Testis (tissue), 2 donors: ENCODE measurements at regions not wholly inside any gene's neighbourhood (a gene's known extent, or its start where the extent isn't known, plus 50 kb on each side); places are given as distances from the start of the nearest gene placed in this dataset.

Source experiments
- POLR2A ChIP-seq: fragments of 450-650 bp; IDR thresholded peaks from one replicate; pipeline ENCODE4 v1.6.1; 2017; ENCODE audit warnings: antibody characterized with exemption, mild to moderate bottlenecking, moderate library complexity
- TF ChIP-seq, protein P1 (sequence below), 3 experiments: fragments of 450-650 bp in 2 of 3; fragments of 200-600 bp in 1 of 3; sonication (generic) in 1 of 3; IDR thresholded peaks; one replicate each; pipeline ENCODE4 v1.5.1; 2016 to 2019; ENCODE audit warnings: antibody characterized with exemption in 3 of 3, mild to moderate bottlenecking in 2 of 3, moderate library complexity in 1 of 3

DNA sequence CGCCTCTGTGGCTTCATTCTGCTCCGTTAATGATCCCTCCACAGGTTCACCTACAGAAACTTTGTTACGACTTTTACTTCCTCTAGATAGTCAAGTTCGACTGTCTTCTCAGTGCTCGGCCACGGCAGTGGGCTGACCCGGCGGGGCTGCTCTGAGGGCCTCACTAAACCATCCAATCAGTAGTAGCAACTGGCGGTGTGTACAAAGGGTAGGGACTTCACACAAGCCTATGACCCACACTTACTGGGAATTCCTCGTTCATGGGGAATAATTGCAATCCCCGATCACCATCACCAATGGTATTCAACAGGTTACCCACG, 1959.2 kb upstream of the DEFB115 start:
- TF ChIP-seq POLR2A = no peak
- TF ChIP-seq, protein P1, sequence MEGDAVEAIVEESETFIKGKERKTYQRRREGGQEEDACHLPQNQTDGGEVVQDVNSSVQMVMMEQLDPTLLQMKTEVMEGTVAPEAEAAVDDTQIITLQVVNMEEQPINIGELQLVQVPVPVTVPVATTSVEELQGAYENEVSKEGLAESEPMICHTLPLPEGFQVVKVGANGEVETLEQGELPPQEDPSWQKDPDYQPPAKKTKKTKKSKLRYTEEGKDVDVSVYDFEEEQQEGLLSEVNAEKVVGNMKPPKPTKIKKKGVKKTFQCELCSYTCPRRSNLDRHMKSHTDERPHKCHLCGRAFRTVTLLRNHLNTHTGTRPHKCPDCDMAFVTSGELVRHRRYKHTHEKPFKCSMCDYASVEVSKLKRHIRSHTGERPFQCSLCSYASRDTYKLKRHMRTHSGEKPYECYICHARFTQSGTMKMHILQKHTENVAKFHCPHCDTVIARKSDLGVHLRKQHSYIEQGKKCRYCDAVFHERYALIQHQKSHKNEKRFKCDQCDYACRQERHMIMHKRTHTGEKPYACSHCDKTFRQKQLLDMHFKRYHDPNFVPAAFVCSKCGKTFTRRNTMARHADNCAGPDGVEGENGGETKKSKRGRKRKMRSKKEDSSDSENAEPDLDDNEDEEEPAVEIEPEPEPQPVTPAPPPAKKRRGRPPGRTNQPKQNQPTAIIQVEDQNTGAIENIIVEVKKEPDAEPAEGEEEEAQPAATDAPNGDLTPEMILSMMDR (IDR thresholded peaks at IDR 0.05) = no peak
